ENCODE measurements at regions not wholly inside any gene's neighbourhood (a gene's known extent, or its start where the extent isn't known, plus 50 kb on each side); places are given as distances from the start of the nearest gene placed in this dataset.

GRCh38 chr21:43331962-43332828 lies 94.7 kb downstream of the SIK1 start:
- POLR2A ChIA-PET = interaction anchor here (0.5 to 1.7 kb wide), 3 partner anchors 21 to 29 kb away, joined by 3 to 9 read pairs (median 7); no protein-coding TSS in a partner anchor

GRCh38 chr21:43331111-43331961 lies 95.6 kb downstream of the SIK1 start:
- peaks cover 5% of the 10 kb centered on the region for H3K9me3 Mint-ChIP-seq (ENCODE audit: unreplicated experiment)
- no peaks in the 10 kb centered on the region for H3K27me3 Mint-ChIP-seq (ENCODE audit: insufficient read depth, unreplicated experiment)
- H3K4me3 Mint-ChIP-seq (ENCODE audit: unreplicated experiment) = no peak overlapping the region
- no peak for TF ChIP-seq CTCF (IDR thresholded peaks at IDR 0.05; ENCODE audit: unreplicated experiment)
- intact Hi-C loops (cut with micrococcal nuclease) = no loop called here
- H3K27ac Mint-ChIP-seq (ENCODE audit: low read depth, unreplicated experiment) = no peak overlapping the region
- no peak for DNase-seq (ENCODE audit: unreplicated experiment)
- H3K36me3 Mint-ChIP-seq (ENCODE audit: insufficient read depth, unreplicated experiment) = no peaks in the 10 kb centered on the region
- POLR2A ChIA-PET = interaction anchor here (0.5 kb wide), 1 partner anchor 21 kb away, joined by 3 read pairs; no protein-coding TSS in a partner anchor
- peaks cover 29% of the 10 kb centered on the region for H3K4me1 Mint-ChIP-seq (ENCODE audit: insufficient read depth, unreplicated experiment)
- BruUV-seq (replicated peaks) = no TSS peak
- CTCF ChIA-PET = interaction anchor here (1.0 kb wide), 1 partner anchor 134 kb away, joined by 4 read pairs; no protein-coding TSS in a partner anchor

More at GRCh38 chr21:43331962-43332828, 94.7 kb downstream of the SIK1 start:
- Mint-ChIP-seq H3K36me3 (ENCODE audit: insufficient read depth, unreplicated experiment) (peaks cover 4% of the 10 kb centered on the region), H3K9me3 (ENCODE audit: unreplicated experiment) (peaks cover 11% of the 10 kb centered on the region), H3K27ac (ENCODE audit: low read depth, unreplicated experiment) (no peak overlapping the region), H3K27me3 (ENCODE audit: insufficient read depth, unreplicated experiment) (no peaks in the 10 kb centered on the region), H3K4me3 (ENCODE audit: unreplicated experiment) (no peak overlapping the region), H3K4me1 (ENCODE audit: insufficient read depth, unreplicated experiment) (peaks cover 29% of the 10 kb centered on the region)
- CTCF ChIA-PET = interaction anchor here (1.0 kb wide), 1 partner anchor 135 kb away, joined by 4 read pairs; no protein-coding TSS in a partner anchor
- no peak for TF ChIP-seq CTCF (IDR thresholded peaks at IDR 0.05; ENCODE audit: unreplicated experiment)
- no TSS peak for BruUV-seq (replicated peaks)
- intact Hi-C loops (cut with micrococcal nuclease) = no loop called here
- DNase-seq (ENCODE audit: unreplicated experiment) = peak; percentile 68

GRCh38 chr21:43330306-43330881 lies 96.5 kb downstream of the SIK1 start:
- Mint-ChIP-seq H3K27me3 (ENCODE audit: insufficient read depth, unreplicated experiment) (no peaks in the 10 kb centered on the region), H3K4me1 (ENCODE audit: insufficient read depth, unreplicated experiment) (peaks cover 29% of the 10 kb centered on the region), H3K36me3 (ENCODE audit: insufficient read depth, unreplicated experiment) (no peaks in the 10 kb centered on the region), H3K4me3 (ENCODE audit: unreplicated experiment) (no peak overlapping the region), H3K27ac (ENCODE audit: low read depth, unreplicated experiment) (no peak overlapping the region), H3K9me3 (ENCODE audit: unreplicated experiment) (peaks cover under 1% of the 10 kb centered on the region)
- CTCF ChIA-PET = no interaction called here
- BruUV-seq (replicated peaks) = no TSS peak
- POLR2A ChIA-PET = no interaction called here
- no peak for TF ChIP-seq CTCF (IDR thresholded peaks at IDR 0.05; ENCODE audit: unreplicated experiment)
- intact Hi-C loops (cut with micrococcal nuclease) = no loop called here
- no peak for DNase-seq (ENCODE audit: unreplicated experiment)

Measured in MCF 10A (cell line).